ENCODE measurements at regions not wholly inside any gene's neighbourhood (a gene's known extent, or its start where the extent isn't known, plus 50 kb on each side); places are given as distances from the start of the nearest gene placed in this dataset.

DNA sequence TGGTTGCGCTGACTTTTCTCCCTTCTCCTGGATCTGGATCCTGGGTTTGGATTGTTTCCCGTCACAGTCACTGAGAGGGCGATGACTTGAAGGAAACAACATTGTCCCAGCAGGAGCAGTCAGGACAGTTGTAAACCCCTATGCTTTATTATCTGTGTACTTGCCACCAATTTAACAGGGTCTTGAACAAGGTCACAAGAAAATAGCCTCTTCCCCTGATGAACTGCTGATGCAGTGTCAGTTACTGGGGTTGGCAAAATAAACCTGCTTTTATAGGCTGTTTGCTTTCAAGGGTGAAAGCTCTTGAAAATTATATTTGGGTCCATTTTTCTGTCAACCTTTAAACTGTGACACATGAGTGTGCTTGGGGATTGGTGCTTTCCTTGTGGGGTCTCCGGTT lies 238.9 kb downstream of the ACTR3B start (continued):
- TF ChIP-seq, protein P1, sequence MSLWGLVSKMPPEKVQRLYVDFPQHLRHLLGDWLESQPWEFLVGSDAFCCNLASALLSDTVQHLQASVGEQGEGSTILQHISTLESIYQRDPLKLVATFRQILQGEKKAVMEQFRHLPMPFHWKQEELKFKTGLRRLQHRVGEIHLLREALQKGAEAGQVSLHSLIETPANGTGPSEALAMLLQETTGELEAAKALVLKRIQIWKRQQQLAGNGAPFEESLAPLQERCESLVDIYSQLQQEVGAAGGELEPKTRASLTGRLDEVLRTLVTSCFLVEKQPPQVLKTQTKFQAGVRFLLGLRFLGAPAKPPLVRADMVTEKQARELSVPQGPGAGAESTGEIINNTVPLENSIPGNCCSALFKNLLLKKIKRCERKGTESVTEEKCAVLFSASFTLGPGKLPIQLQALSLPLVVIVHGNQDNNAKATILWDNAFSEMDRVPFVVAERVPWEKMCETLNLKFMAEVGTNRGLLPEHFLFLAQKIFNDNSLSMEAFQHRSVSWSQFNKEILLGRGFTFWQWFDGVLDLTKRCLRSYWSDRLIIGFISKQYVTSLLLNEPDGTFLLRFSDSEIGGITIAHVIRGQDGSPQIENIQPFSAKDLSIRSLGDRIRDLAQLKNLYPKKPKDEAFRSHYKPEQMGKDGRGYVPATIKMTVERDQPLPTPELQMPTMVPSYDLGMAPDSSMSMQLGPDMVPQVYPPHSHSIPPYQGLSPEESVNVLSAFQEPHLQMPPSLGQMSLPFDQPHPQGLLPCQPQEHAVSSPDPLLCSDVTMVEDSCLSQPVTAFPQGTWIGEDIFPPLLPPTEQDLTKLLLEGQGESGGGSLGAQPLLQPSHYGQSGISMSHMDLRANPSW (CRISPR knock-in tag; IDR thresholded peaks at IDR 0.05; ENCODE audit: borderline replicate concordance) = no peak
- TF ChIP-seq ISX (CRISPR knock-in tag; conservative IDR thresholded peaks at IDR 0.05) (no peak), ATF7 (IDR thresholded peaks at IDR 0.05) (no peak), ATF7 (CRISPR knock-in tag; IDR thresholded peaks at IDR 0.05) (no peak), KLF15 (CRISPR knock-in tag; IDR thresholded peaks at IDR 0.05; ENCODE audit: borderline replicate concordance) (no peak), GFI1 (CRISPR knock-in tag; IDR thresholded peaks at IDR 0.05; ENCODE audit: borderline replicate concordance) (no peak)

DNA sequence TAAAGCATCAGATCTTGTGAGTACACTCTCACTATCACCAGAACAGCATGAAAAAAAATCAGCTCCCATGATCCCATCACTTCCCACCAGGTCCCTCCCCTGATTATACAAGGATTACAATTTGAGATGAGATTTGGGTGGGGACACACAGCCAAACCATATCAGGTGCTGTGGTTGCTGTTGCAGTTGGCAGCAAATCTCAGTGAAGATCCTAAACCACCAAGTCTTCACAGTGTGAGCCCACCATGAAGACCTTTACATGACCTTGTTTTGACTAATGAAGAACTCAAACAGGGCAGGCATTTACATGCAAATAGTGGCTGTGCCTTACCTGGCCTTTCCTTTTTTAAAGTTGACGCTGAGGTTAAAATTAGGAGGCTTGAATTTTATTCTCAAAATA lies 242.6 kb downstream of the ACTR3B start:
- Histone ChIP-seq H3K4me3 (replicated peaks in 1 of 3; ENCODE audit: insufficient read depth in 1 of 3, low read depth in 2 of 3, low read length in 3 of 3) (no peak overlapping the region), H3K79me2 (ENCODE audit: insufficient read depth, low read length) (no peaks in the 10 kb centered on the region), H3K4me2 (ENCODE audit: low read depth, low read length) (no peak overlapping the region), H3K36me3 (replicated peaks in 1 of 2; ENCODE audit: control insufficient read depth in 1 of 2, insufficient read depth in 2 of 2, low read length in 2 of 2) (no peaks in the 10 kb centered on the region), H3K4me1 (ENCODE audit: insufficient read depth, low read length) (no peaks in the 10 kb centered on the region), H3K27ac (ENCODE audit: extremely low read length, insufficient read depth, low read length) (no peak overlapping the region), H4K20me1 (ENCODE audit: insufficient read depth, low read length) (no peaks in the 10 kb centered on the region), H2AFZ (ENCODE audit: low read length) (no peak overlapping the region), H3K9ac (ENCODE audit: insufficient read depth, low read depth, low read length) (no peak overlapping the region), H3K27me3 (ENCODE audit: control insufficient read depth in 1 of 2, insufficient read depth in 2 of 2, low read length in 2 of 2) (peaks cover 0 to 26% of the 10 kb centered on the region in 2 experiments; a peak in 3 of 5 replicates), H3K9me3 (ENCODE audit: low read length) (peaks cover 18% of the 10 kb centered on the region)
- WGBS (ENCODE audit: low lambda C conversion rate) = 68% methylated on average over 1 of the region's 1 CpG
- ChIA-PET CTCF (ENCODE audit: low intra/inter-chr PET ratio, low total read pairs) (no interaction called here), POLR2A (no interaction called here)
- intact Hi-C loops (cut with micrococcal nuclease; ENCODE audit: unreplicated experiment) = no loop called here
- BruUV-seq (replicated peaks) = no TSS peak
- DNase-seq (ENCODE audit: low spot score) = no peak
- FAIRE-seq = no peak
- TF ChIP-seq, protein P2, sequence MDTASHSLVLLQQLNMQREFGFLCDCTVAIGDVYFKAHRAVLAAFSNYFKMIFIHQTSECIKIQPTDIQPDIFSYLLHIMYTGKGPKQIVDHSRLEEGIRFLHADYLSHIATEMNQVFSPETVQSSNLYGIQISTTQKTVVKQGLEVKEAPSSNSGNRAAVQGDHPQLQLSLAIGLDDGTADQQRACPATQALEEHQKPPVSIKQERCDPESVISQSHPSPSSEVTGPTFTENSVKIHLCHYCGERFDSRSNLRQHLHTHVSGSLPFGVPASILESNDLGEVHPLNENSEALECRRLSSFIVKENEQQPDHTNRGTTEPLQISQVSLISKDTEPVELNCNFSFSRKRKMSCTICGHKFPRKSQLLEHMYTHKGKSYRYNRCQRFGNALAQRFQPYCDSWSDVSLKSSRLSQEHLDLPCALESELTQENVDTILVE (CRISPR knock-in tag; IDR thresholded peaks at IDR 0.05) = no peak
- TF ChIP-seq NRL (CRISPR knock-in tag; IDR thresholded peaks at IDR 0.05; ENCODE audit: borderline replicate concordance) (no peak), HES4 (CRISPR knock-in tag; IDR thresholded peaks at IDR 0.05; ENCODE audit: borderline replicate concordance) (no peak), FOXA1 (IDR thresholded peaks at IDR 0.05) (no peak), FOXA1 (CRISPR knock-in tag; IDR thresholded peaks at IDR 0.05) (no peak), HNRNPL (IDR thresholded peaks at IDR 0.05; ENCODE audit: low read depth, low read length) (no peak), PHF20 (CRISPR knock-in tag; IDR thresholded peaks at IDR 0.05) (no peak), SRSF9 (IDR thresholded peaks at IDR 0.05; ENCODE audit: borderline replicate concordance, insufficient read depth, low read depth, low read length, poor library complexity, severe bottlenecking) (no peak), ADNP (CRISPR knock-in tag; IDR thresholded peaks at IDR 0.05) (no peak), GTF2F1 (IDR thresholded peaks at IDR 0.05; ENCODE audit: low read length) (no peak)
- TF ChIP-seq, protein P3, sequence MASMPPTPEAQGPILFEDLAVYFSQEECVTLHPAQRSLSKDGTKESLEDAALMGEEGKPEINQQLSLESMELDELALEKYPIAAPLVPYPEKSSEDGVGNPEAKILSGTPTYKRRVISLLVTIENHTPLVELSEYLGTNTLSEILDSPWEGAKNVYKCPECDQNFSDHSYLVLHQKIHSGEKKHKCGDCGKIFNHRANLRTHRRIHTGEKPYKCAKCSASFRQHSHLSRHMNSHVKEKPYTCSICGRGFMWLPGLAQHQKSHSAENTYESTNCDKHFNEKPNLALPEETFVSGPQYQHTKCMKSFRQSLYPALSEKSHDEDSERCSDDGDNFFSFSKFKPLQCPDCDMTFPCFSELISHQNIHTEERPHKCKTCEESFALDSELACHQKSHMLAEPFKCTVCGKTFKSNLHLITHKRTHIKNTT (CRISPR knock-in tag; IDR thresholded peaks at IDR 0.05) = no peak
- ATAC-seq = no peak
- in situ Hi-C loops (cut with HindIII; ENCODE audit: extremely low pct_ligation_motif_present, low pct_unique_long_range_greater_than_20kb) = no loop called here
